Tibial nerve (tissue), 4 donors: ENCODE measurements at regions not wholly inside any gene's neighbourhood (a gene's known extent, or its start where the extent isn't known, plus 50 kb on each side); places are given as distances from the start of the nearest gene placed in this dataset.

Experiments used
- DNase-seq, 2 donors: peaks; one replicate each; pipeline ENCODE4 v3.0.0-alpha.2; 2019; ENCODE audit warnings: low spot score in 2 of 2
- H3K27ac ChIP-seq, 4 donors: fragments of 200-600 bp; sonication (generic) in 3 of 4; one replicate each; pipeline ENCODE4 v1.5.1; 2017 to 2019; ENCODE audit warnings: mild to moderate bottlenecking in 1 of 4
- H3K27me3 ChIP-seq, 2 donors: fragments of 200-600 bp; sonication (generic) in 1 of 2; one replicate each; pipeline versions ENCODE4 v1.5.1 to v1.6.0; 2017 to 2019
- H3K36me3 ChIP-seq, 3 donors: fragments of 200-600 bp; sonication (generic); one replicate each; pipeline ENCODE4 v1.5.1; 2018 to 2019
- H3K4me1 ChIP-seq, 4 donors: fragments of 200-600 bp; sonication (generic) in 3 of 4; one replicate each; pipeline ENCODE4 v1.5.1; 2017 to 2019
- H3K4me3 ChIP-seq, 4 donors: fragments of 200-600 bp; sonication (generic) in 3 of 4; one replicate each; pipeline ENCODE4 v1.5.1; 2017 to 2019; ENCODE audit warnings: mild to moderate bottlenecking in 1 of 4, moderate library complexity in 1 of 4
- H3K9me3 ChIP-seq, 4 donors: fragments of 200-600 bp; sonication (generic) in 3 of 4; one replicate each; pipeline ENCODE4 v1.5.1; 2017 to 2019
- CTCF ChIP-seq, 5 experiments: fragments of 200-600 bp in 3 of 5; fragments of 450-650 bp in 2 of 5; sonication (generic) in 3 of 5; IDR thresholded peaks; one replicate each; pipeline ENCODE4 v1.5.1; 2016 to 2019; ENCODE audit warnings: antibody characterized with exemption in 5 of 5, mild to moderate bottlenecking in 3 of 5, moderate library complexity in 2 of 5
- EP300 ChIP-seq, 2 donors: sonication (generic); formaldehyde crosslinking; IDR thresholded peaks; one replicate each; pipeline ENCODE4 v1.6.1; 2017; ENCODE audit warnings: antibody characterized with exemption in 2 of 2, mild to moderate bottlenecking in 1 of 2
- POLR2A ChIP-seq, 2 donors: fragments of 450-650 bp; IDR thresholded peaks; one replicate each; pipeline ENCODE4 v1.6.1; 2017; ENCODE audit warnings: antibody characterized with exemption in 2 of 2, mild to moderate bottlenecking in 2 of 2, moderate library complexity in 2 of 2
- WGBS, 2 donors: methylation state at CpG; one replicate each; pipeline ENCODE4 v1.1.5; 2018; 5-methylcytosine and 5-hydroxymethylcytosine counted together

- no peaks in the 10 kb centered on the region for H3K27me3 ChIP-seq
- no peak overlapping the region for H3K27ac ChIP-seq
- no peaks in the 10 kb centered on the region for H3K36me3 ChIP-seq
- 93 to 94% methylated on average over 1 of the region's 1 CpG for WGBS, 2 donors
- H3K9me3 ChIP-seq, result no peaks in the 10 kb centered on the region
- TF ChIP-seq POLR2A (IDR thresholded peaks at IDR 0.05) (no peak), EP300 (IDR thresholded peaks at IDR 0.05) (no peak), CTCF (IDR thresholded peaks at IDR 0.05) (no peak)
- DNase-seq, result no peak
- H3K4me1 ChIP-seq, result no peaks in the 10 kb centered on the region
- H3K4me3 ChIP-seq, result no peak overlapping the region
Observed at GRCh38 chr6:18842534-18842933, 455.4 kb downstream of the RNF144B start.

- no peaks in the 10 kb centered on the region for H3K9me3 ChIP-seq
- no peak for TF ChIP-seq CTCF (IDR thresholded peaks at IDR 0.05)
- no peak for TF ChIP-seq POLR2A (IDR thresholded peaks at IDR 0.05)
- no peak for TF ChIP-seq EP300 (IDR thresholded peaks at IDR 0.05)
Observed at GRCh38 chr6:18845896-18846295, 458.7 kb downstream of the RNF144B start.

GRCh38 chr6:18846327-18846726 lies 459.2 kb downstream of the RNF144B start:
- no peak for TF ChIP-seq POLR2A (IDR thresholded peaks at IDR 0.05)
- TF ChIP-seq EP300 (IDR thresholded peaks at IDR 0.05), result no peak
- no peak for TF ChIP-seq CTCF (IDR thresholded peaks at IDR 0.05)
- Histone ChIP-seq H3K4me3 (no peak overlapping the region), H3K27ac (no peak overlapping the region), H3K9me3 (no peaks in the 10 kb centered on the region), H3K4me1 (no peaks in the 10 kb centered on the region), H3K27me3 (no peaks in the 10 kb centered on the region), H3K36me3 (no peaks in the 10 kb centered on the region)
- DNase-seq, result no peak
- WGBS, 2 donors, result 84 to 90% methylated on average over 3 of the region's 3 CpGs

More at GRCh38 chr6:18845896-18846295, 458.7 kb downstream of the RNF144B start:
- Histone ChIP-seq H3K27ac (no peak overlapping the region), H3K27me3 (no peaks in the 10 kb centered on the region), H3K4me3 (no peak overlapping the region), H3K4me1 (no peaks in the 10 kb centered on the region), H3K36me3 (no peaks in the 10 kb centered on the region)
- WGBS, 2 donors, result 82 to 91% methylated on average over 1 of the region's 1 CpG
- no peak for DNase-seq

GRCh38 chr6:18861204-18861603 lies 474.1 kb downstream of the RNF144B start:
- WGBS, 2 donors, result 14 to 46% methylated on average over 3 of the region's 3 CpGs
- H3K9me3 ChIP-seq, result peaks cover 0 to 7% (median 0%) of the 10 kb centered on the region in 4 donors
- no peaks in the 10 kb centered on the region for H3K27me3 ChIP-seq
- TF ChIP-seq CTCF (IDR thresholded peaks at IDR 0.05) (no peak), EP300 (IDR thresholded peaks at IDR 0.05) (no peak), POLR2A (IDR thresholded peaks at IDR 0.05) (no peak)
- H3K4me1 ChIP-seq, result no peaks in the 10 kb centered on the region
- no peaks in the 10 kb centered on the region for H3K36me3 ChIP-seq
- H3K27ac ChIP-seq, result no peak overlapping the region
- DNase-seq, result no peak
- no peak overlapping the region for H3K4me3 ChIP-seq

- DNase-seq, result no peak
- Histone ChIP-seq H3K27ac (no peak overlapping the region), H3K4me1 (no peaks in the 10 kb centered on the region), H3K27me3 (no peaks in the 10 kb centered on the region), H3K4me3 (no peak overlapping the region), H3K36me3 (no peaks in the 10 kb centered on the region), H3K9me3 (no peaks in the 10 kb centered on the region)
- 47 to 56% methylated on average over 2 of the region's 2 CpGs for WGBS, 2 donors
- no peak for TF ChIP-seq EP300 (IDR thresholded peaks at IDR 0.05)
- no peak for TF ChIP-seq POLR2A (IDR thresholded peaks at IDR 0.05)
Observed at GRCh38 chr6:18883268-18883667, 496.1 kb downstream of the RNF144B start.

- Histone ChIP-seq H3K9me3 (no peaks in the 10 kb centered on the region), H3K4me3 (no peak overlapping the region), H3K27me3 (no peaks in the 10 kb centered on the region), H3K4me1 (no peaks in the 10 kb centered on the region), H3K27ac (no peak overlapping the region), H3K36me3 (no peaks in the 10 kb centered on the region)
- WGBS, 2 donors, result 46 to 60% methylated on average over 3 of the region's 3 CpGs
- TF ChIP-seq POLR2A (IDR thresholded peaks at IDR 0.05), result no peak
- no peak for TF ChIP-seq EP300 (IDR thresholded peaks at IDR 0.05)
- no peak for TF ChIP-seq CTCF (IDR thresholded peaks at IDR 0.05)
- DNase-seq, result no peak
Observed at GRCh38 chr6:18883851-18884250, 496.7 kb downstream of the RNF144B start.
